SJCRH30 (cell line): ENCODE measurements at regions not wholly inside any gene's neighbourhood (a gene's known extent, or its start where the extent isn't known, plus 50 kb on each side); places are given as distances from the start of the nearest gene placed in this dataset.

ENCODE experiments used
- DNase-seq, 2 experiments: peaks; one replicate each; pipeline ENCODE4 v3.0.0-alpha.2; 2015 to 2020
- H3K27ac ChIP-seq: fragments of 250-450 bp; sonication (Bioruptor Pico); 2 replicates; pipeline ENCODE4 v1.5.1; 2020; ENCODE audit warnings: mild to moderate bottlenecking, moderate library complexity
- H3K27me3 ChIP-seq: fragments of 250-450 bp; sonication (Bioruptor Pico); 2 replicates; pipeline ENCODE4 v1.5.1; 2020; ENCODE audit warnings: mild to moderate bottlenecking, moderate library complexity
- H3K36me3 ChIP-seq: fragments of 250-450 bp; sonication (Bioruptor Pico); 2 replicates; pipeline ENCODE4 v1.5.1; 2020; ENCODE audit warnings: mild to moderate bottlenecking, moderate library complexity
- H3K4me1 ChIP-seq: fragments of 250-450 bp; sonication (Bioruptor Pico); 2 replicates; pipeline ENCODE4 v1.5.1; 2020; ENCODE audit warnings: mild to moderate bottlenecking, moderate library complexity
- H3K4me3 ChIP-seq: fragments of 250-450 bp; sonication (Bioruptor Pico); 2 replicates; pipeline ENCODE4 v1.5.1; 2020; ENCODE audit warnings: mild to moderate bottlenecking, moderate library complexity
- H3K9me3 ChIP-seq: fragments of 250-450 bp; sonication (Bioruptor Pico); replicated peaks from 2 replicates; pipeline ENCODE4 v1.5.1; 2020; ENCODE audit warnings: mild to moderate bottlenecking, moderate library complexity

DNA sequence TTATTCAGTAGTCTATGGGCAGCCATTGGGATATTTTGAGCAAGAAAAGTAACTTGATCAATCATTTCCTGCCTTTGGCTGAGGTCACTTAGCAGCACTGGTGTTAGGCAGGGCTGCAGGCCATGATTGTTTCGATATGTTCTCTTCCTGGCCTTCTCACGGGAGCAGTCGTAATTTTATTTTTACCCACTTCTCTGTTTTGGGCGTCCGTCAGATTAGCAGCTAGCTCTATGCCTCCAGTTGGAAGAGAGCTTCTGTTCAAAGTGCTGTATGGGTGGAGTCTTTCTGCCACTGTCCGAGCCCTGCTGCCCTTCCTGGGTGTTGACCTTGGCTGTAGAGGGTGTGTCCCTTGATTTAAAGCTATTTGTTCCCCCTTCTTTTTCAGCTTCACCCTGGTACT is 123.4 kb upstream of the ROPN1 start:
- no peaks in the 10 kb centered on the region for H3K9me3 ChIP-seq

DNA sequence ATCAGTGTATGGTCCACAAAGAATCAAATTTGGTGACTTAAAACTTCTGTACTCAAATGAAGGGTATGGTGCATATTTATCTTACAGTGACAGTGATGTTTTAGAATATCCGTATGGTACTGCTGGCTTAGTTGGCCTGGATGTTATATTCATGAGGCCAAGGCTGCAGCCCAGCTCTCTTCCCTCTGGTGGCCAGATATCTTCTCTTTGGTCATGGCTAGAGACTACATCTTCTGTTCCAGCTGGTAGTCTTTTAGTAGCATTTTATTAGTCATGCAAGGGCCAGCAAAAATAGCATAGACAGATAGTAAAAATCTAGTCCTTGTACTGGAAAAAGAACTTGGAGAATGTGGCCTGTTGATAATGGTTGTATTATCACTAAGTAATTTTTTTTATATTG is 124.0 kb upstream of the ROPN1 start:
- Histone ChIP-seq H3K27ac (no peak overlapping the region), H3K9me3 (no peaks in the 10 kb centered on the region), H3K36me3 (no peaks in the 10 kb centered on the region), H3K27me3 (no peaks in the 10 kb centered on the region), H3K4me3 (no peak overlapping the region), H3K4me1 (peaks cover 7% of the 10 kb centered on the region)
- DNase-seq, result no peak

More for the DNA sequence above, 123.4 kb upstream of the ROPN1 start:
- H3K36me3 ChIP-seq, result no peaks in the 10 kb centered on the region
- peaks cover 7% of the 10 kb centered on the region for H3K4me1 ChIP-seq
- H3K27me3 ChIP-seq, result no peaks in the 10 kb centered on the region
- H3K4me3 ChIP-seq, result no peak overlapping the region
- no peak for DNase-seq
- no peak overlapping the region for H3K27ac ChIP-seq

DNA sequence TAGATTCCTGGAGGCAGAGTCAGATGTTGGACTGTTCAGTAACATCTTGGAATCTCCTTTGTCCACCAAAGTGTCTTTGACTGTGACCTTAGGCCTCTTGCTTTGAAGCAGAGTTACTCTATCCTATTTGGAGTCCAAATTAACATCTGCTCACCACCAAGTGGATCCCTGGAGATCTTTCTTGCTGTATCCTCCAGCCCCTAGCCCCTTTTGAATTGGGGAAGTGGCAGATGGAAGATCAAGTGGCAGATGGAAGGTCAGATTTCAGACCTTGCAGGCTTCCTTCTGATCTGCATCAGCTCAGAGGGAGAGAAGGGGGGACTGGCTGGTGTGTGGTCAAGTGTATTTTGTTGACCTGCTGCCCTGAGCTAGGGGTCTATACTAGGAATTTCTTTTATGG is 125.0 kb upstream of the ROPN1 start:
- H3K4me3 ChIP-seq, result no peak overlapping the region
- no peaks in the 10 kb centered on the region for H3K9me3 ChIP-seq
- no peaks in the 10 kb centered on the region for H3K27me3 ChIP-seq
- no peak for DNase-seq
- H3K4me1 ChIP-seq, result peaks cover 7% of the 10 kb centered on the region
- H3K36me3 ChIP-seq, result no peaks in the 10 kb centered on the region
- H3K27ac ChIP-seq, result no peak overlapping the region

DNA sequence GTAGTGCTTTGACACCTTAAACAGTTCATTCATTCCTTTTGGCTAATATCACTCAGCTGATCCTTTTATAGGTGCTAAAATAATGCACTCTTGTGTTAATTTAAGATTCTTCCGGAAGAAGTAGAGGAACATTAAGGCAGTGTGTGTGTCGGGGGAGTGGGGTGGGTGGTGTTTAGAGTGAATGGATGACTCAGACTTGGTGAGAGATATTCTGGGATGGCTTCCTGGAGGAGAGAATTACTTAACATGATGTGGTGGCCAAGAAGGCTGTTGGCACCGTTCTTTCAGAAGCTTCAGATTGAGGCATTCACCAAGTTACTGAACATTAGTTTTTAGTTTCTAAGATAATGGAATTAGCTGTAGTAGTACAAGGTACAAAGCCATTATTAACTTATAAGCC is 125.6 kb upstream of the ROPN1 start:
- Histone ChIP-seq H3K27ac (no peak overlapping the region), H3K4me1 (peaks cover 5% of the 10 kb centered on the region), H3K9me3 (no peaks in the 10 kb centered on the region)

DNA sequence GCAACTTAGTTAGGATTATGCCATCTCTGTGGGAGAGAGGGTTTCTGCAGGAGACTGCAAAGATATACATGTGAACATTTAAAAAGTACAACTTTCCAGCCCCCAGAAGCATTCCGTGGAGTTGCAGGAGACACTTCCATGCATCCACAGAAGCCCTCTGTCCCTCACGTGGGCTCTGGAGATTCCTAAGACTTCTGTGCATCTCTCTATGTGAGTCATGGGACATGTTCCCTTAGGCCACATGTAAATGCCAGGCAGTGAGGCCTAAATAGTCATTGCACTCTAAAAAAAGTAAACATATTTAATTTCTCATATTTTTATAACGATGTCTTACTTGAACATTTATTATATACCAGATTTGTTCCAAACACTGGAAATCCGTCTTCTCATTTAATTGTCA is 126.5 kb upstream of the ROPN1 start:
- no peak overlapping the region for H3K4me3 ChIP-seq
- no peaks in the 10 kb centered on the region for H3K27me3 ChIP-seq
- DNase-seq, result no peak
- H3K36me3 ChIP-seq, result no peaks in the 10 kb centered on the region
- no peaks in the 10 kb centered on the region for H3K4me1 ChIP-seq
- H3K9me3 ChIP-seq, result no peaks in the 10 kb centered on the region
- H3K27ac ChIP-seq, result no peak overlapping the region

More for the DNA sequence above, 125.6 kb upstream of the ROPN1 start:
- H3K36me3 ChIP-seq, result no peaks in the 10 kb centered on the region
- H3K27me3 ChIP-seq, result no peaks in the 10 kb centered on the region
- DNase-seq, result no peak
- no peak overlapping the region for H3K4me3 ChIP-seq

DNA sequence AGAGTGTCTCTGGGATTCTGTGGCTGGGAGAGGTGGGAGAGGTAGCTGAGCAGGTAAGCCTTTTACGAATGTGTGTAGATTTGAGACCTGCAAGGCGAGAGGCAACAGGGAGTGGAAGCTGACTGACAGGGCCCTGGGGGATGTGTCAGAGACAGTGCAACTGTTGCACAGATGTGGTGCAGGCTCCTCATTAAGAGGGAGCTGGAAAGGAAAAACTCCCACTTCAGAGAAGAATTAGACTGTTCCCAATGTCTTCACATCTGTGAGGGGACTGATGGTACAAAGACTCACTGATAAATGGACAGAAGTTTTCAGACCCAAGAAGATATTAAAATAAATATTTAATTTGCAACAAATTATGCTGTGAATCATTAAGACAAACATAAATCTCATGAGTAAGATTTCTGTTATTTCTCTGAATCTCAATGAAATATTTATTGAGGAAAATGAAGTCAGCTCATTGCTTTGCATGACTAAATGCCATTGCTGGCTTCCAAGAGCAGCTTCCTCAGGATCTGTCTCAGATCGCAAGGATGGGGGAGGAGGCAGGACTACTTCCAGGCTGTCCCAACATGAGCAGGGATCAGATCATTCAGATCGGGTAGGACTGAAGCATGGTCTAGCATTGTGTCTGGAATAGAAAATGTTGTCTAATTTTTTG is 127.3 kb upstream of the ROPN1 start:
- H3K27ac ChIP-seq, result no peak overlapping the region
- no peaks in the 10 kb centered on the region for H3K9me3 ChIP-seq
- no peaks in the 10 kb centered on the region for H3K36me3 ChIP-seq
- no peaks in the 10 kb centered on the region for H3K27me3 ChIP-seq
- no peak overlapping the region for H3K4me3 ChIP-seq
- no peaks in the 10 kb centered on the region for H3K4me1 ChIP-seq
- no peak for DNase-seq

DNA sequence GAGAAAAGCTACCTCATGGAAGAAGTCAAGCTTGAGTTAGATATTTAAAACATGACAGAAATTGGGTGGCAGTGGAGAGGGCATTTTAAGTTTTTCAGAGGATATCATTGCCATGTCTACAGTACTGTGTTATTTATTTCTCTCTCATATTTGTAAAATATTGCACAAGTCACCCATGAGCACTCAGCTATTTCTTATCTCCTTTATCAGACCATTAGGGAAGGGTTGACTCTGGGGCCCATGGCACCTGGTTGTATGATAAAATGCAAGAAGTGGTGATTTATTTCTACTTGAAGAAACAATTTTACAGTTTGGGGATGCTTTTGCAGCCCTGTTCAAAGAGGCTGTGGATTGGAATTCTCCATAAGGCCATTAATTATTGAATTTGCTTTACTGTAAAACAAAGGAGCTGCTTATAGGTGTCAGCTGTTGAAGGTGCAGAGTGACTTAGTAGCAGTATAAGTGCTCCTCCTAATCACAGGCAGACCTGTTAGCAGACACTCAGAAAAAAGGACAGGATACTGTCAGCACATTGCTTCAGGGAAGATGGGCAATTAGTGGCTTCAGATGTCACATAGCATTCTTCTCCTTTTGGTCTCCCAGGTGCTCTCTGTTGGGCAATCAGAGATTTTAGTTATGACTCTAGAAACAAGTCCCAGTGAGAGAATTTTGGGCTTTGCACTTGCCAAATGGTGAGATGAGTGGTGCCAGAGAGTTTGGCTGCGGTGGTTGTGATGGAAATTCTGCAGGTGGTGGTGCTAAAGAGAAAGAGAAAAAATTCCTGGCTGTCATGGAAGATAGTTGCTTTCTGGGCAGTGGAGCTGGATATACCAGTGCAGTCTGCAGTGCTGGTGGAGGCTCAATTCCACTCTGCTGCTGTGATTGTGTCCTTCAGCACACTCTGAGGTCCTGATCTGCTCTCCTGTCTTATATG is 129.7 kb upstream of the ROPN1 start:
- no peak overlapping the region for H3K4me3 ChIP-seq
- no peaks in the 10 kb centered on the region; the same call in 1 of the 2 replicates for H3K9me3 ChIP-seq
- no peaks in the 10 kb centered on the region for H3K27me3 ChIP-seq
- H3K4me1 ChIP-seq, result no peaks in the 10 kb centered on the region
- H3K27ac ChIP-seq, result no peak overlapping the region
- no peaks in the 10 kb centered on the region for H3K36me3 ChIP-seq
- DNase-seq, result no peak

DNA sequence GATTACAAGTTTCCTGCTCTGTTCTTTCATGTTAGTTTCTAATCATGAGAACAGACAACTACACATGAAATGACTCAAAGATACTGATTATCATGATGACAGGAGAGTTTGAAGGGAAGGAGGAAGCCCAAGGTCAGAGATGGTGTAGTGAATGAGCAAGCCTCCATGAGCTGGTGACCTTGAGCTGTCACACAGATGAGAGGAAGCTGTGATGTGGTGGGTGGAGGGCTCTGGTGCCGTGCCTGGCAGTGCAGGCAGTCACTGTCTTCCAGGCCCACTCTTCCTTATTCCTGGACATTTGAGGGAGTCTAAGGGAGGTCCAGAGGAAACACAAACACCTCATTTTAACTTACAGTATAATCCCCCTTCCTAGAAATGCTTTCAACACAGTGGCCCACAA is 133.4 kb upstream of the ROPN1 start:
- Histone ChIP-seq H3K36me3 (no peaks in the 10 kb centered on the region), H3K4me3 (no peak overlapping the region)

DNA sequence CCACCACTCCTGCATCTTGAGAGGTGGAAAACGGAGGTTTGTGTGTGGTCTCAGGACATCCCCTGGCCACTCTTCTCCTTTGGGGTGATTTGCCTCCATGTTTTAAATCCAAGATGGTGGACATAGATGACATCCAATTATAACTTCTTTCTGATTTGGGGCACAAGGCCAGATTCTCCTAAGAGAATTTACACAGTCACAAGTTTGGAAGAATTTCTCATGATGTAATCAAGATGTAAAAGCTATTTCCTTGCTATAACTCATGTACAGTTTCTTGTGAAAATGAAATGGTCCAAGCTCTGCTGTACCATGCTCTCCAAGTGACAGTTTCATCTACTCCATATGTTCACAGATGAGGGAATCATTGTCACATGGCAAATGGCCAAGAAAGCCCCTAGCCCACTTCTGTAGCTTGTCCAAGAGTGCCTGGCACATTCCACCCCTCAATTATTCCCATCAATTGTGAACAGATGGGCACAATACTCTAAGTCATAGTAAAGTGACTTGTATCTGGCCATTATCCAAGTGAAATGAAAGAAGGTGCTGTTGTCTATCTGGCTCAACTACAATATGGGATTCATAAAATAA is 134.6 kb upstream of the ROPN1 start:
- Histone ChIP-seq H3K4me1 (peaks cover 4% of the 10 kb centered on the region; the same call in 1 of the 2 replicates), H3K9me3 (no peaks in the 10 kb centered on the region; the same call in 1 of the 2 replicates), H3K36me3 (no peaks in the 10 kb centered on the region), H3K27ac (no peak overlapping the region), H3K27me3 (no peaks in the 10 kb centered on the region), H3K4me3 (no peak overlapping the region)
- DNase-seq, result no peak

More for the DNA sequence above, 133.4 kb upstream of the ROPN1 start:
- Histone ChIP-seq H3K27ac (no peak overlapping the region), H3K27me3 (no peaks in the 10 kb centered on the region), H3K9me3 (no peaks in the 10 kb centered on the region; the same call in 1 of the 2 replicates), H3K4me1 (no peaks in the 10 kb centered on the region)
- DNase-seq, result no peak

DNA sequence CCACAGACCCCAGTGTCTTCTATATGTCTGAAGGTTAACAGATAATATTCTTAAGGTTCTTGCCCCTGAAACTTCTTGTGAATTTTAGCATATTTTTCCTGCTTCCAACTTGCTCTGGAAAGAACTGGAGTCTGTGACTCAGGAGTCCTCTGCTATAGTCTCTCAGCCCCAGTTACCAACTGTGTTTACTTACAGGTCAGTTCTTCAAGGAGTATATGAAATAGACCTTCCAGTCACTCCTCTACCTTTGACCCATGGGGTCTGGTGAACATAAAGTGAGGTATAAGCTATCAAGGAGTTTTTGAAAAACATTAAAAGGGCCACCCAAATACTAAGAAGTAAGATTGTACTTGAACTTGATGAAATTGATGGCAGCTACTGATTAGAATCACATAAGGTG is 139.2 kb upstream of the ROPN1 start:
- H3K4me3 ChIP-seq, result no peak overlapping the region
- DNase-seq, result no peak
- H3K4me1 ChIP-seq, result peaks cover 5% of the 10 kb centered on the region; the same call in 1 of the 2 replicates
- no peak overlapping the region for H3K27ac ChIP-seq
- H3K9me3 ChIP-seq, result no peaks in the 10 kb centered on the region
- H3K36me3 ChIP-seq, result no peaks in the 10 kb centered on the region
- no peaks in the 10 kb centered on the region for H3K27me3 ChIP-seq

DNA sequence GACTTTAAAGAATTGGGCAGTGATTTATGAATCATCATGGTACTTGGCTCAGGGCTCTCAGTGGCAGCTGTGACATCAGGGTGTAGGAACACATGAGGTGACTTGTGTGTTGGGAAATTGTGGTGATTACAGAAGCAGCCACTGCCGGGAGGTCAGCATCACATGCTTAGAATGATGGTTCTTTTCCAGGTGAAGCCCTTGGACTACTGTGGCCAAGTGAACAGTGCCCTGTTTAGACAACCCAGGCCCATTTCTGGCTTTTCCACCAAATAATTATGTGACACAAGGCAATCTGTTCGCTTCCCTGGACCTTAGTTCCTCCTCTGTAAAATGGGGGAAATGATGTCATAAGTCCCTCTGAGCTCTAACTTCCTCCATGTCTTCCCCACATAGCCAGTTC is 139.7 kb upstream of the ROPN1 start:
- DNase-seq, result no peak
- Histone ChIP-seq H3K4me1 (peaks cover 5% of the 10 kb centered on the region; the same call in 1 of the 2 replicates), H3K27ac (no peak overlapping the region), H3K4me3 (no peak overlapping the region), H3K36me3 (no peaks in the 10 kb centered on the region), H3K27me3 (no peaks in the 10 kb centered on the region), H3K9me3 (no peaks in the 10 kb centered on the region)

DNA sequence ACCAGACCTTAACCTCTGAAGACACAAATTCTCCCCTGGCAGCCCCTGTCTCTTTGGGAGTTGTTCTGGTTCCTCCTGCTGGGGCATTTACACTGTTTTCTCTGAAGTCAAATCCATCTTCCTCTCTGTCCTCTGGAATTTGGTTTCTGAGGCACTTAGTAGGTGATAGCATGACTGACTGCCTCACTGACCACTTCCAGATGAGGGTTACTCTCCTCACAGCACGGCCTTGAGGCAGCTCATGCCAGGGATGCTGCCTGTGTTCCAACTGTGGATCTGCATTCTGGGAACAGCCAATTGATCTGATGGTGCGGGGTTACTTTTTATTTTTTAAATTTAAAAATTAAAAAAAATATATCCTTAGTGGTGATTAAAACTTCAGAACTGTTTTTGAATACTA is 140.9 kb upstream of the ROPN1 start:
- no peaks in the 10 kb centered on the region for H3K27me3 ChIP-seq
- H3K27ac ChIP-seq, result no peak overlapping the region
- H3K4me3 ChIP-seq, result no peak overlapping the region
- H3K36me3 ChIP-seq, result no peaks in the 10 kb centered on the region
- H3K4me1 ChIP-seq, result peaks cover 5% of the 10 kb centered on the region; the same call in 1 of the 2 replicates
- no peaks in the 10 kb centered on the region for H3K9me3 ChIP-seq
- DNase-seq, result no peak

DNA sequence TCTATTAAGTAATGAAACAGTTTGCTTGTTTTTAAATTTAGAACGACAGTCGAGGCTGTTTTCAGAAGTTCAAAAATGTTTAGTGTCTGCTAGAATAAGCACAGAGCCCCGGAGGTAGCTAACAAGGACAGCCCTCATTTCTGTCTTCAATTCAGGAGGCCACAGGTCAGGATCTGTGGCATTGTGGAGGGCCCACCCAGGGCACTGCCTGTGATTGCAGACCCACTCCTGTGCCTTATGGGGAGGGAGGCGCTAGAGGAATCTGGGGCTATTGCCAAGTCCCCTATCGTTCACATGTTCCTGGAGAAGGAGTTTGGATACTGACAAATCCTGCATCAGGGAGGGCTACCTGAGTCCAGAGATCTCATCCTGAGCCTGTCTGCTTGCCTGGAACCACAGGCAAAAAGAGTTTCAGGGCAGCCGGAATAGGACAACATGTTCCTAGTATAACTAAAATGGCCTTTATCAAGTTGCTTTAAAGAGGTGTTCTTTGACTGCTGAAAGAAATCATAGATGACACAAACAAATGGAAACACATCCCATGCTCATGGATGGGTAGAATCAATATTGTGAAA is 141.5 kb upstream of the ROPN1 start:
- Histone ChIP-seq H3K27me3 (no peaks in the 10 kb centered on the region), H3K27ac (no peak overlapping the region), H3K4me3 (no peak overlapping the region)

DNA sequence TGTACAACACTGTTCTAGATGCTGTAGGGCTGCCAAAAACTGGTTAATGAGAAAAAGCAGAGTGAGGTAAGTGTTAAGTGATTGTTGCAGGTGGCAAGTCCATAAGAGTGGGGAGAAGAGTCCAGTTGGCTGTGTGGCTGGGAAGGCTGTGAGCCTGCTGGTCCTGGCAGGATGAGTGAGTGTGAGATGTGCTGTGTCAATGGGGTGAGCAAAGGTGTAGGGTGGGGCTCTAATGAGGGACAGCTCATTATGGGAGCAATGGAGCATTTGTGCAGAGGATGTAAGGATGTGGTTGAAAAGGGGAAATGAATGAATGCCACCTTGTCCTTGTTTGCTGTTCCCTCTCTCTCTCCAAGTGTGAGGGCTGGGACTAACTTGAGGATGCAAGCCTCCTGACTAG is 145.3 kb upstream of the ROPN1 start:
- H3K27me3 ChIP-seq, result no peaks in the 10 kb centered on the region
- H3K36me3 ChIP-seq, result no peaks in the 10 kb centered on the region
- H3K4me3 ChIP-seq, result no peak overlapping the region
- H3K27ac ChIP-seq, result no peak overlapping the region
- H3K4me1 ChIP-seq, result no peaks in the 10 kb centered on the region
- no peak for DNase-seq
- no peaks in the 10 kb centered on the region for H3K9me3 ChIP-seq

More for the DNA sequence above, 141.5 kb upstream of the ROPN1 start:
- no peaks in the 10 kb centered on the region for H3K9me3 ChIP-seq
- no peak for DNase-seq
- peaks cover 5% of the 10 kb centered on the region; the same call in 1 of the 2 replicates for H3K4me1 ChIP-seq
- H3K36me3 ChIP-seq, result no peaks in the 10 kb centered on the region

DNA sequence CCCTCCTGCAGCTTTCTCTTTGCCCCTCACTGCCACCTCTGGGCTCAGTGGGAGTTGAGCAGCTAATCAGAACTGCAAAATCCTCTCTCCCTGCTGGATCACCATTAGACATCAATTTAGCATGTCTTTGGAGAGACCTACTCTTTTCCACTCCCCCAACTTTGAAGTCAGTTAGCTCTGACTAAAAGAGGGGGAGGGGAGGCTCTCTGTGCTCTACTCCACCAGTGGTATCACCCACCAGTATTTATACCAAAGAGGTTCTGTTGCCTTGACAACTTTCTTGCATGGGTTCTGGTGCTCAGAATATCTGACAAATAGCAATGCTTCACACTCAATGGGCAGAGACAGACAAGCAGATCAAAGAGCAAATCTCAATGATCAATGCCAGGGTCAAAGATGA is 146.2 kb upstream of the ROPN1 start:
- DNase-seq, result no peak
- no peak overlapping the region for H3K27ac ChIP-seq
- H3K4me1 ChIP-seq, result no peaks in the 10 kb centered on the region
- no peak overlapping the region for H3K4me3 ChIP-seq
- H3K36me3 ChIP-seq, result no peaks in the 10 kb centered on the region
- H3K9me3 ChIP-seq, result no peaks in the 10 kb centered on the region
- no peaks in the 10 kb centered on the region for H3K27me3 ChIP-seq
